SHP77 treated with DMSO at 0.1 percent for 48 hours (cell line): ENCODE measurements at regions not wholly inside any gene's neighbourhood (a gene's known extent, or its start where the extent isn't known, plus 50 kb on each side); places are given as distances from the start of the nearest gene placed in this dataset.

Experiments used
- DNase-seq: peaks from one replicate; lab custom pipeline; 2025; lab: John Stamatoyannopoulos, UW

- DNase-seq = no peak
Measured at GRCh38 chr18:71754246-71754645, 789.9 kb downstream of the CBLN2 start.

GRCh38 chr18:71743634-71744033 lies 800.5 kb downstream of the CBLN2 start:
- DNase-seq = no peak

GRCh38 chr18:71729611-71730010 lies 814.5 kb downstream of the CBLN2 start:
- no peak for DNase-seq

- no peak for DNase-seq
Measured at GRCh38 chr18:71727909-71728308, 816.2 kb downstream of the CBLN2 start.

- no peak for DNase-seq
Measured at GRCh38 chr18:71725256-71725655, 818.9 kb downstream of the CBLN2 start.

GRCh38 chr18:71707985-71708500 lies 836.1 kb downstream of the CBLN2 start:
- DNase-seq = no peak

GRCh38 chr18:71707400-71707799 lies 836.7 kb downstream of the CBLN2 start:
- no peak for DNase-seq

- no peak for DNase-seq
Measured at GRCh38 chr18:71689416-71690160, 854.6 kb downstream of the CBLN2 start.

GRCh38 chr18:71682591-71682990 lies 861.6 kb downstream of the CBLN2 start:
- DNase-seq = no peak

GRCh38 chr18:71678144-71678543 lies 866.0 kb downstream of the CBLN2 start:
- no peak for DNase-seq

GRCh38 chr18:71673954-71674353 lies 870.2 kb downstream of the CBLN2 start:
- DNase-seq = no peak

GRCh38 chr18:71673498-71673897 lies 870.6 kb downstream of the CBLN2 start:
- peak; percentile 23 for DNase-seq

GRCh38 chr18:71666481-71666880 lies 877.7 kb downstream of the CBLN2 start:
- DNase-seq = no peak

GRCh38 chr18:71665131-71665530 lies 879.0 kb downstream of the CBLN2 start:
- DNase-seq = no peak

GRCh38 chr18:71643822-71644221 lies 900.3 kb downstream of the CBLN2 start:
- no peak for DNase-seq

- no peak for DNase-seq
Measured at GRCh38 chr18:71630696-71631095, 913.4 kb downstream of the CBLN2 start.

GRCh38 chr18:71625556-71626090 lies 918.5 kb downstream of the CBLN2 start:
- DNase-seq = no peak

- DNase-seq = no peak
Measured at GRCh38 chr18:71598374-71598773, 945.8 kb downstream of the CBLN2 start.

- DNase-seq = no peak
Measured at GRCh38 chr18:71597219-71597618, 946.9 kb downstream of the CBLN2 start.

GRCh38 chr18:71583252-71583651 lies 960.9 kb downstream of the CBLN2 start:
- DNase-seq = no peak

GRCh38 chr18:71554686-71555085 lies 989.5 kb downstream of the CBLN2 start:
- DNase-seq = no peak

GRCh38 chr18:71541643-71542042 lies 1002.5 kb downstream of the CBLN2 start:
- DNase-seq = no peak

- DNase-seq = no peak
Measured at GRCh38 chr18:71529703-71530303, 1014.3 kb downstream of the CBLN2 start.
